ENCODE measurements at regions not wholly inside any gene's neighbourhood (a gene's known extent, or its start where the extent isn't known, plus 50 kb on each side); places are given as distances from the start of the nearest gene placed in this dataset.

- no peak for TF ChIP-seq CTCF (IDR thresholded peaks at IDR 0.05; ENCODE audit: unreplicated experiment)
- H3K4me1 Mint-ChIP-seq (ENCODE audit: unreplicated experiment) = no peaks in the 10 kb centered on the region
- DNase-seq (ENCODE audit: low spot score) = no peak
- no peaks in the 10 kb centered on the region for H3K36me3 Mint-ChIP-seq (ENCODE audit: low read depth, unreplicated experiment)
- H3K27me3 Mint-ChIP-seq (ENCODE audit: unreplicated experiment) = no peaks in the 10 kb centered on the region
- H3K27ac Mint-ChIP-seq (ENCODE audit: unreplicated experiment) = no peak overlapping the region
- no peak overlapping the region for H3K4me3 Mint-ChIP-seq (ENCODE audit: unreplicated experiment)
- H3K9me3 Mint-ChIP-seq (ENCODE audit: unreplicated experiment) = no peaks in the 10 kb centered on the region
Measured at GRCh38 chr14:48936849-48937248, 649.3 kb downstream of the RPS29 start.

- no peaks in the 10 kb centered on the region for H3K9me3 Mint-ChIP-seq (ENCODE audit: unreplicated experiment)
- DNase-seq (ENCODE audit: low spot score) = no peak
- no peak overlapping the region for H3K4me3 Mint-ChIP-seq (ENCODE audit: unreplicated experiment)
- H3K27ac Mint-ChIP-seq (ENCODE audit: unreplicated experiment) = no peak overlapping the region
- no peaks in the 10 kb centered on the region for H3K4me1 Mint-ChIP-seq (ENCODE audit: unreplicated experiment)
- no peak for TF ChIP-seq CTCF (IDR thresholded peaks at IDR 0.05; ENCODE audit: unreplicated experiment)
- no peaks in the 10 kb centered on the region for H3K36me3 Mint-ChIP-seq (ENCODE audit: low read depth, unreplicated experiment)
- H3K27me3 Mint-ChIP-seq (ENCODE audit: unreplicated experiment) = no peaks in the 10 kb centered on the region
Measured at GRCh38 chr14:48936362-48936761, 649.8 kb downstream of the RPS29 start.

GRCh38 chr14:48925184-48925583 is 661.0 kb downstream of the RPS29 start:
- Mint-ChIP-seq H3K27ac (ENCODE audit: unreplicated experiment) (no peak overlapping the region), H3K36me3 (ENCODE audit: low read depth, unreplicated experiment) (no peaks in the 10 kb centered on the region), H3K9me3 (ENCODE audit: unreplicated experiment) (no peaks in the 10 kb centered on the region), H3K4me3 (ENCODE audit: unreplicated experiment) (no peak overlapping the region), H3K27me3 (ENCODE audit: unreplicated experiment) (peaks cover 1% of the 10 kb centered on the region), H3K4me1 (ENCODE audit: unreplicated experiment) (no peaks in the 10 kb centered on the region)
- no peak for DNase-seq (ENCODE audit: low spot score)
- TF ChIP-seq CTCF (IDR thresholded peaks at IDR 0.05; ENCODE audit: unreplicated experiment) = no peak

- Mint-ChIP-seq H3K4me3 (ENCODE audit: unreplicated experiment) (no peak overlapping the region), H3K27me3 (ENCODE audit: unreplicated experiment) (no peaks in the 10 kb centered on the region), H3K36me3 (ENCODE audit: low read depth, unreplicated experiment) (no peaks in the 10 kb centered on the region), H3K27ac (ENCODE audit: unreplicated experiment) (no peak overlapping the region), H3K9me3 (ENCODE audit: unreplicated experiment) (no peaks in the 10 kb centered on the region), H3K4me1 (ENCODE audit: unreplicated experiment) (no peaks in the 10 kb centered on the region)
- TF ChIP-seq CTCF (IDR thresholded peaks at IDR 0.05; ENCODE audit: unreplicated experiment) = no peak
- no peak for DNase-seq (ENCODE audit: low spot score)
Measured at GRCh38 chr14:48914921-48915320, 671.3 kb downstream of the RPS29 start.

- Mint-ChIP-seq H3K4me3 (ENCODE audit: unreplicated experiment) (no peak overlapping the region), H3K4me1 (ENCODE audit: unreplicated experiment) (no peaks in the 10 kb centered on the region), H3K27me3 (ENCODE audit: unreplicated experiment) (no peaks in the 10 kb centered on the region), H3K9me3 (ENCODE audit: unreplicated experiment) (no peaks in the 10 kb centered on the region), H3K27ac (ENCODE audit: unreplicated experiment) (no peak overlapping the region), H3K36me3 (ENCODE audit: low read depth, unreplicated experiment) (no peaks in the 10 kb centered on the region)
- no peak for TF ChIP-seq CTCF (IDR thresholded peaks at IDR 0.05; ENCODE audit: unreplicated experiment)
- DNase-seq (ENCODE audit: low spot score) = no peak
Measured at GRCh38 chr14:48914382-48914781, 671.8 kb downstream of the RPS29 start.

Measured in endothelial cell (in vitro differentiated cells).